Sigmoid colon (tissue), 6 donors: ENCODE measurements at regions not wholly inside any gene's neighbourhood (a gene's known extent, or its start where the extent isn't known, plus 50 kb on each side); places are given as distances from the start of the nearest gene placed in this dataset.

Experiments
- DNase-seq: peaks from one replicate; pipeline ENCODE4 v3.0.0-alpha.2; 2019
- H3K27ac ChIP-seq, 4 donors: fragments of 200-600 bp; sonication (generic); one replicate each; pipeline ENCODE4 v1.5.1; 2016 to 2019; ENCODE audit warnings: mild to moderate bottlenecking in 1 of 4
- H3K27me3 ChIP-seq, 3 donors: fragments of 200-600 bp; sonication (generic); one replicate each; pipeline ENCODE4 v1.5.1; 2019; ENCODE audit warnings: mild to moderate bottlenecking in 1 of 3
- H3K36me3 ChIP-seq, 4 donors: fragments of 200-600 bp; sonication (generic); one replicate each; pipeline ENCODE4 v1.5.1; 2016 to 2019
- H3K4me1 ChIP-seq, 4 donors: fragments of 200-600 bp; sonication (generic); one replicate each; pipeline ENCODE4 v1.5.1; 2017 to 2019
- H3K4me3 ChIP-seq, 4 donors: fragments of 200-600 bp; sonication (generic); one replicate each; pipeline ENCODE4 v1.5.1; 2017 to 2019; ENCODE audit warnings: mild to moderate bottlenecking in 2 of 4, moderate library complexity in 1 of 4
- H3K9me3 ChIP-seq, 4 donors: fragments of 200-600 bp in 3 of 4; sonication (generic) in 3 of 4; one replicate each; pipeline versions ENCODE4 v1.5.1 to v1.6.1; 2013 to 2019
- CTCF ChIP-seq, 4 experiments: fragments of 450-650 bp in 3 of 4; fragments of 200-600 bp in 1 of 4; IDR thresholded peaks; one replicate each; pipeline ENCODE4 v1.5.1; 2016 to 2019; ENCODE audit warnings: antibody characterized with exemption in 4 of 4, mild to moderate bottlenecking in 3 of 4, moderate library complexity in 2 of 4
- EP300 ChIP-seq, 4 donors: sonication (generic); formaldehyde crosslinking; IDR thresholded peaks; one replicate each; pipeline ENCODE4 v1.6.1; 2017; ENCODE audit warnings: antibody characterized with exemption in 4 of 4
- POLR2A ChIP-seq, 2 donors: fragments of 450-650 bp; IDR thresholded peaks; one replicate each; pipeline ENCODE4 v1.6.1; 2016; ENCODE audit warnings: antibody characterized with exemption in 2 of 2, mild to moderate bottlenecking in 2 of 2, moderate library complexity in 2 of 2
- POLR2AphosphoS5 ChIP-seq, 4 donors: sonication (generic); formaldehyde crosslinking; IDR thresholded peaks; one replicate each; pipeline ENCODE4 v1.6.1; 2017; ENCODE audit warnings: antibody characterized with exemption in 4 of 4
- whole genome bisulfite sequencing, 2 donors: extraction: QIAGEN DNeasy Blood & Tissue Kit; methylation state at CpG; one replicate each; pipeline ENCODE4 v1.1.7; 2013; 5-methylcytosine and 5-hydroxymethylcytosine counted together
- intact Hi-C: fragments of 100-400 bp; cut with DNase I; formaldehyde crosslinking; loops from one replicate; pipeline ENCODE4 v1.15.1; 2023
- donor health status: healthy with polysubstance abuse.
- donor health status: healthy.

GRCh38 chr4:33882246-33882990, 2361.9 kb downstream of the ARAP2 start:
- no peak for TF ChIP-seq EP300 (IDR thresholded peaks at IDR 0.05)
- TF ChIP-seq POLR2AphosphoS5 (IDR thresholded peaks at IDR 0.05) = no peak
- no peak for TF ChIP-seq POLR2A (IDR thresholded peaks at IDR 0.05)
- H3K27me3 ChIP-seq = no peaks in the 10 kb centered on the region
- H3K4me3 ChIP-seq = no peak overlapping the region
- WGBS, 2 donors = 47 to 55% methylated on average over 4 of the region's 4 CpGs
- no peaks in the 10 kb centered on the region for H3K36me3 ChIP-seq
- H3K4me1 ChIP-seq = no peaks in the 10 kb centered on the region
- DNase-seq = no peak
- intact Hi-C loops = no loop called here
- no peaks in the 10 kb centered on the region for H3K9me3 ChIP-seq
- H3K27ac ChIP-seq = no peak overlapping the region

- TF ChIP-seq CTCF (IDR thresholded peaks at IDR 0.05) (no peak), POLR2AphosphoS5 (IDR thresholded peaks at IDR 0.05) (no peak), POLR2A (IDR thresholded peaks at IDR 0.05) (no peak), EP300 (IDR thresholded peaks at IDR 0.05) (no peak)
- intact Hi-C loops = no loop called here
- no peak for DNase-seq
These were observed 2361.2 kb downstream of the ARAP2 start for GRCh38 chr4:33883111-33883510.

GRCh38 chr4:33886356-33886755, 2358.0 kb downstream of the ARAP2 start:
- no peak for TF ChIP-seq EP300 (IDR thresholded peaks at IDR 0.05)
- no peak for TF ChIP-seq POLR2AphosphoS5 (IDR thresholded peaks at IDR 0.05)
- TF ChIP-seq CTCF (IDR thresholded peaks at IDR 0.05) = no peak
- no peak for TF ChIP-seq POLR2A (IDR thresholded peaks at IDR 0.05)
- intact Hi-C loops = no loop called here
- H3K27ac ChIP-seq = no peak overlapping the region

More at GRCh38 chr4:33883111-33883510, 2361.2 kb downstream of the ARAP2 start:
- H3K9me3 ChIP-seq = no peaks in the 10 kb centered on the region
- H3K4me1 ChIP-seq = no peaks in the 10 kb centered on the region
- H3K27me3 ChIP-seq = no peaks in the 10 kb centered on the region
- H3K36me3 ChIP-seq = no peaks in the 10 kb centered on the region
- no peak overlapping the region for H3K27ac ChIP-seq
- H3K4me3 ChIP-seq = no peak overlapping the region

GRCh38 chr4:33890841-33891240, 2353.5 kb downstream of the ARAP2 start:
- TF ChIP-seq EP300 (IDR thresholded peaks at IDR 0.05) (no peak), CTCF (IDR thresholded peaks at IDR 0.05) (no peak)
- no peaks in the 10 kb centered on the region for H3K4me1 ChIP-seq
- no peaks in the 10 kb centered on the region for H3K9me3 ChIP-seq
- no peaks in the 10 kb centered on the region for H3K36me3 ChIP-seq
- 84 to 89% methylated on average over 3 of the region's 3 CpGs for WGBS, 2 donors
- H3K27ac ChIP-seq = no peak overlapping the region
- no peak overlapping the region for H3K4me3 ChIP-seq
- intact Hi-C loops = no loop called here
- H3K27me3 ChIP-seq = no peaks in the 10 kb centered on the region
- DNase-seq = no peak

More at GRCh38 chr4:33886356-33886755, 2358.0 kb downstream of the ARAP2 start:
- H3K4me1 ChIP-seq = no peaks in the 10 kb centered on the region
- H3K36me3 ChIP-seq = no peaks in the 10 kb centered on the region
- H3K4me3 ChIP-seq = no peak overlapping the region
- H3K27me3 ChIP-seq = no peaks in the 10 kb centered on the region
- 89 to 92% methylated on average over 8 of the region's 8 CpGs for WGBS, 2 donors
- DNase-seq = no peak
- H3K9me3 ChIP-seq = no peaks in the 10 kb centered on the region

GRCh38 chr4:33911959-33912358, 2332.4 kb downstream of the ARAP2 start:
- WGBS, 2 donors = 66 to 68% methylated on average over 1 of the region's 1 CpG
- Histone ChIP-seq H3K9me3 (no peaks in the 10 kb centered on the region), H3K4me3 (no peak overlapping the region), H3K36me3 (no peaks in the 10 kb centered on the region), H3K27ac (no peak overlapping the region), H3K27me3 (no peaks in the 10 kb centered on the region), H3K4me1 (no peaks in the 10 kb centered on the region)
- no peak for DNase-seq
- intact Hi-C loops = no loop called here
- TF ChIP-seq POLR2AphosphoS5 (IDR thresholded peaks at IDR 0.05) = no peak

- Histone ChIP-seq H3K27ac (no peak overlapping the region), H3K4me1 (no peaks in the 10 kb centered on the region), H3K36me3 (no peaks in the 10 kb centered on the region), H3K9me3 (no peaks in the 10 kb centered on the region), H3K4me3 (no peak overlapping the region), H3K27me3 (no peaks in the 10 kb centered on the region)
- intact Hi-C loops = no loop called here
- no peak for DNase-seq
- TF ChIP-seq POLR2AphosphoS5 (IDR thresholded peaks at IDR 0.05) (no peak), CTCF (IDR thresholded peaks at IDR 0.05) (no peak)
- 68 to 69% methylated on average over 2 of the region's 2 CpGs for WGBS, 2 donors
These were observed 2329.9 kb downstream of the ARAP2 start for GRCh38 chr4:33914386-33914785.
